Glomerular visceral epithelial cell (primary cell): ENCODE measurements at regions not wholly inside any gene's neighbourhood (a gene's known extent, or its start where the extent isn't known, plus 50 kb on each side); places are given as distances from the start of the nearest gene placed in this dataset.

ENCODE experiments used
- DNase-seq: peaks from one replicate; pipeline ENCODE4 v3.0.0-alpha.2; 2016; ENCODE audit errors: extremely low spot score

DNA sequence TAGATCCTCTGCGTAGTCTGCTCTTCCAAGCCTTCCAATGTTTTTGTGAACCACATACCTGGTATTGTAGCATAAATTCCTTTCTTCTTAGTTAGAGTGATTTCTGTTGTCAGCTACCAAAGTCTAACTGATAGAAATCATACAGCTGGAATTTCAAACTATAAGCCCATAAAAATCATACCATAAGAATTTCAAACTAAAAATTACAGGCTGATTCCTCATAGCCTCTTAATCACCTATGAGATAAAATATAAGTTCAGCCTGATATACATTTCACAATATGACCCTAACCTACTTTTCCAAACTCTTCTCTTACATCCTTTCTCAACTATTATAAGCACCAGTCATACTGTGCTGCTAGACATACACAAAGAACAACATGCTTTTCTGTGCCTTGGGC, 64.8 kb downstream of the PTHLH start:
- DNase-seq: no peak

DNA sequence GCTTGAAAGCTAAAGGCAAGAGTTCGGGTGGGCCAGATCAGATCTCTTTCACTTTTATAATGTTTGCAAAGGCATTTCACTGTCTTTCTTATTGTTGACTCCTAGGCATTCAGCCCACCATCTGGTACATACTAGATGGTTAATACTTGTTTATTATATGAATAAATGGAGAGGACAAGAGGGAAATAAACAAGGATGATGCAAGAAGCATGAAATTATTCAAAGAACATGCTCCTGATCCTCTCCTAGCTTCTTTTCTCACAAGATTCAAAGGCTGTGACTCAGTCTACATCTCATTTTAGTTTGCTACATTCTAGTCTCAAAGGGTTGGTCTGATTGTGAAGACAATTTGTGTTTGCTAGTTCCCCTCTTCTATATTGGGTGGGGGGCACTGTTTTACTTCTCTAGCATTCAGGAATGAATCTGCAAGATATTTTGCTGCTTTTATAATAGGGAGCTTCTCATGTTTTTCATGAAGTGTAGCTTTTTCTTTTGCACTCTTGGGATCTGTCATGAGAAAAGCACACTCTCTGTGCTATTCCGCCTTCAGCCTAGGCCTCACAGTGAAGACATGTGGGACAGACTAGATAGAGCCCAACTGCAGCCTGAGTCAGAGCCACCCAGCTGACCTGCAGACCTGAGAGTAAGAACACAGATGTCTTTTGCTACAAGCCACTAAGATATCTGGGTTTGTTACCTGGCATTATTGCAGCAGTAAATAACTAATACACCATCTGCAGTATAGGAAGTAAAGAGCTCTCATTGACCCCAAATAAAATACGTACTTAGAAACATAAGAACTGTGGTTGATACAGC, 65.7 kb downstream of the PTHLH start:
- no peak for DNase-seq

DNA sequence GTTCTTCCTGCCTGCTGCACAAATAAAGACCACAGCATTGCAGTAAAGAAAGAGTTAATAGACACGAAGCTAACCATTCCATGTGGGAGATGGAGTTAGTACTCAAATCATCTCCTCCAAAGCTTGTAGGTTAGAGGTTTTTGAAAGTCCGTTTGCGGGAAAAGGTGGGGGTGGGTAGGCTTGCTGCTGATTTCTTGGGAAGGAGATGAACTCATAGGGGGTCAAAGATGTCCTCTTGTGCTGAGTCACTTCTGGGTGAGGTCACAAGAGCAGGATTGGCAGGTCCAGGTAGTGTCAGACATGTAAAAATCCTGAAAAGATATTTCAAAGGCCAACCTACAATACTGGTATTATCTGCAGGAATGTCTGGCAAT, 66.4 kb downstream of the PTHLH start:
- no peak for DNase-seq

DNA sequence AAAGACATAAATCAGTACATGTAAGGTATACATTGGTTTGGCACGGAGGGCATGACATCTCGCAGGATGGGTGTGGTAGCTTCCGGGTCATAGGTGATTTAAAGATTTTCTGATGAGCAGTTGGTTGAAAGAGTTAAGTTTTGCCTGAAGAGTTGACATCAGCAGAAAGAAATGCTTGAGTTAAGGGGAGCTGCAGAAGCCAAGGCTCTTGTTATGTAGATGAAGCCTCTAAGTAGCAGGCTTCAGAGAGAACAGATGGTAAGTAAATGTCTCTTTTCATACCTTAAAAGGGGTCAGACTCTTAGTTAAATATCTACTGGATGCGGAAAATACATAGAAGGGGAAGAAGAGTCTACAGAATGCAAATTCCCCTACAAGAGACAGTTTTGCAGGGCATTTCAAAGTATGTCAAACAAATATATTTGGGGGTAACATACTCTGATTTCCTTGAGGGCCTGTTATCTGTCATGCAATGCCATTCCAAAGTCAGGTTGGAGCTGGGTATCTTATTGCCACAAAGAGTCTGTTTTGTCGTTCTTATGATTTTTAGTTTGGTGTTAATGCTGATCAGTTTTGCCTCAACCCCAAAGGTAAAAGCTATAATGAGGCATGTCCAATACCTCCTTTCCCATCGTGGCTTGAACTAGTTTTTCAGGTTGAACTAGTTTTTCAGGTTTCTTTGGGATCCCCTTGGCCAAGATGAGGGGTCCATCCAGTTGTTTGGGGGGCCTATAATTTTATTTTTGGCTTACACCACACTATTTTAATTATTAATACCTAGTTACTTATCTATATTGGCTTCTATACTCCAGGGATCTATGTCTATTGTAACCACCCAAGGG, 67.0 kb downstream of the PTHLH start:
- DNase-seq: no peak

DNA sequence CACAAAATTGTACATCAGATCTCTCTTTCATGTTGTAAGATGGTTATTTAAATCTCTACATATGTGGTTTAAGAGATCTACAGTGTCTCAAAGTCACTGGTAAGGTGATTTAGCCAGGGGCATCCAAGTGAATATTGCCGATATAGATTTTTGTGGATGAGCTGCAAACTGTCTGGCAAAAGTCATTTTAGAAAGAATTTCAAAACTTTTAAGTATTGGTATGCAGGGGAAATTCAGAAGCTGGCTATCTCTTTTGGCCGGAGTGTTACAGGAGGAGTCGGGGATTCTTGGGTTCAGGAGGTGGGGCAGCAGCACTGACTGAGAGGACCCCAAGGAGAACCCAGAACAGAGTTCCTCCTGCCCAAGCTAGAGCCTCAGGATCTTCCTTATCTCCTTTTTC, 69.9 kb downstream of the PTHLH start:
- no peak for DNase-seq

DNA sequence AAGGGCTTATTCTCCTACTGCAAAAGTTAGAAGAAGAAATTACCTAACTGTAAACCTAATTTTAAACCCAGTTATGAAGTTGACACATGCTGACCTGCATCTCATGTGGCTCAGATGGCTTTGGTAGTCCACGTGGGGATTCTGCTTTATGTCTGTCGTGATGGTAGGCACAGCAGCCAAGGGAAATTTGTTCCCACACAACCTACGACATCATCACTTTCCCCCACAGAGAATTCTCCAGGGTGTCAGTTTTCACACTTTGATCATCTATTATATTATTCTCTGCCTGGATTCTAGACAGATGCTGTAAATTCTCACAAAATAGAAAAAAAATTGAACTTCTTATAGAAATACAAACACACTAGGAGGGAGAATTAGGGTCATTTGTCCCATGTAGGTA, 70.6 kb downstream of the PTHLH start:
- peak; percentile 31 for DNase-seq

DNA sequence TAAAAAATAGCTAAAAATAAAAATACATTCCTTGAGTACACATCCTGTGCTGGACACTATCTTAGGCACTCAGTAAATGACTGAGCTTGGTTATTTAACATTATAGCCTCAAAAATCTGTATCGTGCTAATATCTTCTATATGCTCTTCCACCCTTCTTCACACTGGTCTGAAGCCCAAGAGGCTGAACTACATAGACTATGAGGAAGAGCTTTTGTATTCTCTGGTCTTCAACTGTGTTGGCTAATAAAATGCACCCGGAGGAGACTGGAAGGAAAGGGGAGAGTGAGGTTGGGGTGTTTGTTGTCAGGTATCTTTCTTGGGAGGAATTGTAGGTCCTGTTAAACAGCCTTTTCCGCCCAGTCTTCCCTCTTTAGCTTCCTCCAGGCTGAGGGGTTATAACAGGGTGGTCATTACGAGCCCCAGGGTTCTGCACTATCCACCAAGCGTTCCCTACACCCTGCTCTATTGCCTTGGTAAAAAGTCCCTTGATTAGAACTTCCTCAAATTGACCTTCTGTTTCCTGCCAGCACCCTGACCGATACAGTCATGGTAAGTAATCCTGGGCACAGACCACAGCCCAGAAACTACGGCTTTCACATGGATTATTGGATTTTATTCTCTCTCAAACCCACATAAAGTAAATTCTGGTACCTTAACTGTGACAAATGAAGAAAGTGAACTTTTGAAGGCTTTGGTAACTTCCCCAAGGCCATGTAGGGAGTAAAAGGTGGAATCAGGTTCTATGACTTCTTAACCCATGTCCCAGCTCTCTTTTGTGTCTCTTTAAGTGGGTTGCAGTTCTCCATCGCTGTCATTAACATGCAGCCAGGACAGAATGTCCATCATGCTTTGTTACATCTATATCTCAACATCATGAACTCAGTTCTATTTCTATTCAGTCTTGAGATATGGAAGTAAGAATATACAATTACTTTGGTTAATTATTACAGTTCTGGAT, 71.3 kb downstream of the PTHLH start:
- DNase-seq: no peak

DNA sequence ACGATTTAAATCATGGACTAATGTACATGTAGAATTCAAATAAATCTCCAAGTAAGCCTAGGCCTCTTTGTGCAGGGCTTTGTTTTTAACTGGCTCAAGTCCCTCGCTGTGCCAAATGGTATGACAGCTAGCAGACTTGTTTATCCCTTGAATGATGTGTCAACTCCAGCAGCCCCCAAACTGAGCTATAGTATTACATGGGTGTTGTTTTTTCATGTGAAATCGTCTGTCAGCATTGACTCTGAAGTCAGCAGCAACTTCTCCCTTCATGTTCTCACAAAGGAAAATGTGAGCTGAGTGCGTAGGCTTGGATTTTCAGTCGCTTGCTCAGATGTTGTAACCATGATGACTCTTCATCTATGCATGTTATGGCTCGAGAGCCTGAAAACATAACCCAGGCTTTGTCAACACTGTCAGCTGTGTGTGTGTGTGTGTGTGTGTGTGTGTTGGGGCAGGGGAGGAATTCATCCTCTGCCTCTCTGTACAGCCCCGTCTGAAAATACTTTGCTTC, 73.3 kb downstream of the PTHLH start:
- peak; percentile 60 for DNase-seq

DNA sequence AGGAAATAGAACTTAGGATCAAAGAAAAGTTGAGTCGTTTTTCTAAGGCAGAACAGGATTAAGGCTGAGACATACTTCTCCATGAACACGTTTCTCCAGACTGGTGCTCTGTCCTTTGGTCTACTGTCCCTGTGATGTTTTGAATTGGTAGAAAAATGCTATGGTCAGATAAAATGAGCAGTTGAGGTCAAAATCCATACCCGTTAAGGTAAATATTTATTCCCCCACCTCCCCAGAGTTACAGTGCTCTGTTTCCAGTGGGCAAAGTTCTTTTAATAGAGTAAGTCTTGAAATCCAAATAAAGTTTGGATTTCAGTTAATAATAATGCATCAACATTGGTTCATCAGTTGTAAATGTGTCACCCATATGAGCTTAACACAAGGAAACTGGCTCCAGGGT, 74.5 kb downstream of the PTHLH start:
- DNase-seq: no peak

DNA sequence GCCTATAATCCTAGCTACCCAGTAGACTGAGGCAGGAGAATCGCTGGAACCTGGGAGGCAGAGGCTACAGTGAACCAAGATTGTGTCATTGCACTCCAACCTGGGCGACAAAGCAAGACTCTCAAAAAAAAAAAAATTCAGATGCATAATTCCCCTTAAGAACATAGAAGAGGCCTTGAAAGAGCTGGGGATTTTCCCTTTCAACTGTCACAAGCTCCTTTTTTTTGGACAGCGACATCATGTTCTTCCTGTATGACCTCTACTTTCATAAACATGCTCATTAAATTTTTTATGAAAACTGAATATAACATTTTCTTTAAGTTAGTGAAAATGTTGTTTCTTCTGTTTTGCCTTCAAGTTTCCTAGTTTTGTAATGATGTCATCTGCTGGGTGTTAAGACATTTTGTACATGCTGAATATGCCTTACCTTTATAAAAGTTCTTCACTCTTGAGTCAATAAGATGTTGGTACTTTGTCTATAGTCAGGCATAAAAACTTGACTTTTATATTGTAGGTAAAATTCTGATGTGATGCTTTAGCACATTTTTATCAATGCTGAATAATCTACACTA, 76.0 kb downstream of the PTHLH start:
- DNase-seq: no peak

DNA sequence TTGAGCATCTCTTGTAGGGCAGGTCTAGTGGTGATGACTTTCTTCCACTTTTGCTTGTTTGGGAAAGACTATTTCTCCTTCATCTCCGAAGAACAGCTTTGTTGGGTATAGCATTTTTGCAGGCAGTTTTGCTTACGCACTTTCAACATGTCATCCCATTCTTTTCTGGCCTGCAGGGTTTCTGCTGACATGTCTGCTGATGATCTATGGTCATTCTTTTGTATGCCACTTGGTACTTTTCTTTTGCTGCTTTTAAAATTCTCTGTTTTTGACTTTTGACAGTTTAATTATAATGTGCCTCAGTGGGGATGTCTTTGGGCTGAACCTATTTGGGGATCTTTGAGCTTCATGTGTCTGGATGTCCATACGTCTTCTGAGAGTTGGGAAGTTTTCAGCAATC, 78.2 kb downstream of the PTHLH start:
- DNase-seq: no peak

DNA sequence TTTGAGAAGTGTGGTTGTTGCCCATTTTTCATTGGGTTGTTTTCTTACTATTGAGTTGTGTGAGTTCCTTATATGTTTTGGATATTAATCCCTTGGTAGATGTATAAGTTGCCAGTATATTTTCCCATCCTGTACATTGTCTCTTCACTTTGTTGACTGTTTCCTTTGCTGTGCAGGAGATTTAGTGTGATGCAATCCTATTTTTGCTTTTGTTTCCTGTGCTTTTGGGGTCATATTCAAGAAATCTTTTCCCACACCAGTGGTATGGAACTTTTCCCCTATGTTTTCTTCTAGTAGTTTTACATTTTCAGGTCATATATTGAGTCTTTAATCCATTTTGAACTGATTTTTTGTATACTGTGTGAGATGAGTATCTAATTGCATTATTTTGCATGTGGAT, 92.8 kb downstream of the PTHLH start:
- no peak for DNase-seq

DNA sequence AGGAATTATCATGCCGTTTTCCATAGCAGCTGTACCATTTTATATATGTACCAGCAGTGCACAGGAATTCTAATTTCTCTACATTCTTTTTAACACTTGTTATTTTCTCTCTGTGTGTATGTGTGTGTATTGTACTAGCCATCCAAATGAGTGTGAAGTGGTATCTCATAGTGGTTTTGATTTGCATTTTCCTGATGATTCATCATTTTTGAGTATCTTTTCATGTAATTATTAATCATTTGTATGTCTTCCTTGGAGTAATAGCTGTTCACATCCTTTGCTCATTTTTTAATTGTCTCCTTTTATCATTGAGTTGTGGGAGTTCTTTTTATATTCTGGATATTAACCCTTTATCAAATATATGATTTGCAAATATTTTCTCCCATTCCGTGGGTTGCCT, 95.6 kb upstream of the MANSC4 start:
- no peak for DNase-seq

DNA sequence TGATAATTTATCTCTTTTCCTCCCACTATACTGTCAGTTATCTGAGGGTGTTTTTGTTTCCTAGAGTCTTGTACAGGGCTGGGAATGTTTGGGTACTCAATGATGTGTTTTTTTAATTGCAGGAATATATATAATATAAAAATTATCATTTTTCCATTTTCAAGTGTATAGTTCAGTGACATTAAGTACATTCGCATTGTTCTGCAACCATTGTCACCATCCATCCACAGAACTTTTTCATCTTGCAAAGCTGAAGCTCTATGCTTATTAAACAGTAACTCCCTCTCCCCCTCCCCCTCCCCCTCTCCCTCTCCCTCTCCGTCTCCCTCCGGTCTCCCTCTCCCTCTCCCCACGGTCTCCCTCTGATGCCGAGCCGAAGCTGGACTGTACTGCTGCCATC, 93.0 kb upstream of the MANSC4 start:
- DNase-seq: no peak

DNA sequence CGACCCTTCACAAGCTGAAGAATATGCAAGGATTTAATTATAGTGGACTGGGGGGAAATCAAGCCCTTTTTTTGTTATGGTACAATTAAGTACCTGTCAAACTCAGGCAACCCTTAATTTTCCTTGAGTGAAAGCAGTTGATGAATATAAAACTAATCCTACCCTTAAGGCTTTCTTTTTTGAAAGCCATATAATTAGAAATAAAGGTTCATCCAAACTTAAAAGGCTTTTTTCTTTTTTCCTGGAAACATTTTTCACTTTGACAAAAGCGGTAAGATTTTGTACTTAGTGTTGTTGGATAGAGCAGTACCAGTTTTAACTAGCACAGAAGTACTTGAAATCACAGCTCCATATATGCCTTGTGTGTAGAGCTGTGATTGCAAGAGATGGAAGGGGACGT, 91.9 kb upstream of the MANSC4 start:
- DNase-seq: no peak

DNA sequence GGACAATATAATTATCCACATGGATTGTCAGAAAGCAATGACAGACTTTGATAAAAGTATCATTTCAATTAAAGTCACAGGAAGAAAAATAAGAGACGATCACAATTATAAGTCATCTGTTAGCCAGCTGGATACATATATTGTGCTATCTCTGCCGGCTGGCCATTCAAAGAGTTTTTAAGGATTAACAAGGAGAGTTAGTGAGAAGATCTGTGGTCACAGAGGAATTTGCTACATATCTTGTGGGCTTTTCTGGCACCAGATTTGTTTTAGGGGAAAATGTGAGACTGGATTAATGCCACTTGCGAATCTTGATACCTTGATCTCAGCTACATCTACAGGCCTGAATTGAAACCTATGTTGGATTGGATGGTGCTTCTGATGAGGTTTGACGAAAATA, 90.9 kb upstream of the MANSC4 start:
- DNase-seq: peak; percentile 75

DNA sequence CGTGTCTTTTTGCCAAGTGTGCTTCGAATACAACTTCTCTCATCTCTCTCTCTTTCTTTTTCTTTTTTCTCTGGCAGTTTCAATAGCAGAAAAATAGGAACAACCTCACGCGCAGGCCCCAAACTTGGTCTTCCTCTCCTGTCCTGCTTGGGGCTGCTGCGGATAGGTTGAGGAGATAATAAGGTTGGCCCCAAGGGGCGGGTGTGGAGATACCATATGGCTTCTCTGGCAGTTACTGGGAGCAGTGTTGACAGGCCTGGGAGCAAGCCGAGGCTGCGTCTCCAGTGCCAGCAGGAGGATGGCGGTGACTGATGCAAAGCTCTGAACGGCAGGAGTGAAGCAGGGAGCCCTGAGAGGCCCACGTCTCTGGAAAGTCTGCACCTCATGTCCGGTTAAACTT, 89.5 kb upstream of the MANSC4 start:
- no peak for DNase-seq

DNA sequence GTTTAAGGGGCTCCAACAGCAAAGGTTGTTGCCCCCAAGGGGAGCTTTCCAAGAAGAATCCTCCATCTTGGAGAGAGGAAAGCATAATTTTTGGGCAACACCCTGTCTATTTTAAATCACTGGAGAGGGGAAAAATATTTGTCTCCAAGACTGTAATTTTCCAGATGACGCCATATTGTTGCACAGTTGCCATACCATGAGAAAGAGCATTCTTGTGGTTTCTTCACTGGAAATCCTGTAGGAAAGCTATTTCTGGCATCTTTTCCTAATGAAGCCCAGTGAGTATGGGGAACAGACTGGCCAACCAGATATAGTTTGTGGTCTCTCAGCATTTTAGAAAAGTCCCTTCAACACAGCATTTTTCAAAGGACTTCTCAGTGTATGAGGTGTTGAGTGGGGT, 88.1 kb upstream of the MANSC4 start:
- DNase-seq: peak; percentile 88

DNA sequence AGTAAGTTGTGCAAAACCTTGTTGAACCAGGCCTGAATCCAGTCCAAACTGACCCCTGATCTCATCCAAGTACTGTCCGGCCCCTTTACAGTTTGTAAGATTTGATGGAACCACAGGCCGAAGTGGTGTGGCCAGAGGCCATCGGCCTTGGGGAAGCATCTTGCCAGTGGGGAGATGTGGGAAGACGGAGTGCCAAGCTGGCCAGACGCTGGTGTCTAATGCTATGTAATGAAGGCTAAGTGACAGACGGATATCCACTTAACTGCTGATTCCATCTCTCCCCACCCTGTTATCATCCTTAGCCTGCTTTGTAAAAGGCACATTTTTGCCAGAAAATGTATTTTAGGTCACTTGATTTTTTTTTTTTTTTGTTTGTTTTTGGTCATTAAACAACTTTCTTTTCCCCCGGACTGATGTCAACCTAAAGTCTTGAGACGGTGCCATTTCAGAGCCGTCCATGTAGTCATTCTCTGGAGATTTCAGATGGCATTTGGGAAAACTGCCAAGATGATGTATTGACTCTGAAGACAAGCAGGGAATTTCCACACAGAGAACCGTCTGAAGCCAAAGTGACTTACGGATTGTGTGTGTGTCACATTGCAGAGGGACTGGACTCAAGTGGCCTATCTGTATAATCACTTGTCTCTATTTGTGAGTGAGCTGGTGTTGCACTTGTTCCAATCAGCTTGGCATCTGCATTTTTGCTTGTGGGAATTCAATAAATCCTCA, 86.5 kb upstream of the MANSC4 start:
- DNase-seq: peak; percentile 74

DNA sequence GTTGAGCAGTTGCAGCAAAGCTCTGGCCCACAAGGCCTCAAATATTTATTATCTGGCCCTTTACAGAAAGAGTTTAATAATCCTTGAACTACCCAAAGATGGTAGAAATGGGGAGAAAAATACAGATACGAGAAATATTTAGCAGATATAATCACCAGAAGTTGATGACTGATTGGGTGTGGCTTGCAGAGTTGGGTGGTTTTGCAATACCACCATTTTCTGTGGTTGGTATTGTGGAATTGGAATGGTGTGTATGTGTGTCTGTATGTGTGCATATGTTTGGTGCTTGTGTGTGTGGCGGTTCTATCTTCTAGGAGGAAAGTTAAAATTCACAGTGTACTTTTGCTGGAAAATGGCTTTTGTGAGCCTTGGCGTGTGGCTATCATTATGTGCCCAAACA, 85.4 kb upstream of the MANSC4 start:
- DNase-seq: peak; percentile 25

DNA sequence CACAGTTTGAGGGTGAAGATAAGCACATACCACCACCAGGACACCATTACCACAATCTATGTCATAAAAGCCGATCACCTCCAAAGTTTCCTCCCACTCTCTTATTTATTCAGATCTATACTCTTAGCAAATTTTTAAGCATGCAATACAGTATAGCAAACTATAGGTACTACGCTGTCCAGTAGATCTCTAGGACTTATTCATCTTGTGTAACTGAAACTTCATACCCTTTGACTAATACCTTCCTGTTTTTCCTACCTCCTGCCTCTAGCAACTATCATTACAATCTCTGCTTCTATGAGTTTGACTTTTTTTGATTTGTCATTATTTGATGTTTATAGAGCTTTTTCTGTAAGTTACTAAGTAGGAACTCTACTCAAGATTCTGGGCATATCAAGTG, 84.5 kb upstream of the MANSC4 start:
- DNase-seq: no peak
